ENCODE measurements at regions not wholly inside any gene's neighbourhood (a gene's known extent, or its start where the extent isn't known, plus 50 kb on each side); places are given as distances from the start of the nearest gene placed in this dataset.

GRCh38 chr6:159101656-159102055 is 56.9 kb upstream of the TAGAP start:
- no peaks in the 10 kb centered on the region for H4K20me1 ChIP-seq (replicated peaks; ENCODE audit: control insufficient read depth, insufficient read depth, low read length)
- no peak for ATAC-seq
- in situ Hi-C loops (cut with MboI) (loop anchor here (5.0 to 25.0 kb wide), 4 partner anchors 59 to 889 kb away; partner anchors contain the start of gene TAGAP), intact Hi-C loops (cut with micrococcal nuclease) (loop anchor here (10.0 kb wide), 1 partner anchor 297 kb away; no protein-coding TSS in a partner anchor)
- FAIRE-seq = no peak
- no peak overlapping the region for H3K27ac ChIP-seq (ENCODE audit: extremely low read depth, low read depth, low read length)
- no peak overlapping the region for H2AFZ ChIP-seq (ENCODE audit: low read depth, low read length)
- H3K79me2 ChIP-seq (ENCODE audit: control insufficient read depth, insufficient read depth, low read length) = no peaks in the 10 kb centered on the region
- H3K9me1 ChIP-seq (ENCODE audit: control insufficient read depth, insufficient read depth, low read length) = no peaks in the 10 kb centered on the region
- H3K9ac ChIP-seq (ENCODE audit: insufficient read depth in 1 of 2, low read depth in 2 of 2, low read length in 2 of 2) = no peak overlapping the region
- no TSS peak for BruUV-seq (replicated peaks)
- WGBS (ENCODE audit: insufficient coverage, low coverage, missing lambda C conversion rate) = 1% methylated on average over 11 of the region's 11 CpGs
- ChIA-PET POLR2A (interaction anchor here (0.7 to 0.8 kb wide), 2 partner anchors 13 to 266 kb away, joined by 3 read pairs; no protein-coding TSS in a partner anchor), CTCF (ENCODE audit: low intra/inter-chr PET ratio) (no interaction called here)
- H3K9me3 ChIP-seq (replicated peaks; ENCODE audit: control insufficient read depth, insufficient read depth, low read depth, low read length) = no peaks in the 10 kb centered on the region
- H3K27me3 ChIP-seq (ENCODE audit: control insufficient read depth in 2 of 2, insufficient read depth in 2 of 2, low read length in 2 of 2) = peaks cover 48 to 75% of the 10 kb centered on the region in 2 experiments
- no peak for TF ChIP-seq SRSF3 (IDR thresholded peaks at IDR 0.05; ENCODE audit: insufficient read depth, low read length)
- no peak for TF ChIP-seq CHD4 (IDR thresholded peaks at IDR 0.05; ENCODE audit: insufficient read depth, insufficient replicate concordance, low read depth, low read length, poor library complexity, severe bottlenecking)
- TF ChIP-seq XRCC3 (IDR thresholded peaks at IDR 0.05) = no peak
- TF ChIP-seq ZBTB5 (IDR thresholded peaks at IDR 0.05) = no peak
- no peak for TF ChIP-seq NCOR1 (IDR thresholded peaks at IDR 0.05)
- TF ChIP-seq KDM2B (CRISPR knock-in tag; IDR thresholded peaks at IDR 0.05) = no peak
- no peak for TF ChIP-seq HINFP (tag; conservative IDR thresholded peaks at IDR 0.05; ENCODE audit: low read depth)
- no peak for TF ChIP-seq PURB (CRISPR knock-in tag; IDR thresholded peaks at IDR 0.05; ENCODE audit: low read depth)
- no peak for DNase-seq (ENCODE audit: extremely low read depth in 1 of 4, low spot score in 3 of 4)
- no peak overlapping the region for H3K4me3 ChIP-seq
- H3K36me3 ChIP-seq (ENCODE audit: control insufficient read depth, insufficient read depth, low read length) = no peaks in the 10 kb centered on the region
- no peak overlapping the region for H3K4me2 ChIP-seq (ENCODE audit: insufficient read depth, low read length)
- H3K4me1 ChIP-seq (replicated peaks in 1 of 2; ENCODE audit: control insufficient read depth in 2 of 2, insufficient read depth in 2 of 2, low read length in 2 of 2) = peaks cover 0 to 4% of the 10 kb centered on the region in 2 experiments; a peak in 2 of 5 replicates
